Epidermal melanocyte (primary cell): ENCODE measurements at regions not wholly inside any gene's neighbourhood (a gene's known extent, or its start where the extent isn't known, plus 50 kb on each side); places are given as distances from the start of the nearest gene placed in this dataset.

Experiments
- DNase-seq: peaks from one replicate; pipeline ENCODE4 v3.0.0; 2011; ENCODE audit warnings: low spot score; ENCODE audit not compliant: insufficient read length

DNA sequence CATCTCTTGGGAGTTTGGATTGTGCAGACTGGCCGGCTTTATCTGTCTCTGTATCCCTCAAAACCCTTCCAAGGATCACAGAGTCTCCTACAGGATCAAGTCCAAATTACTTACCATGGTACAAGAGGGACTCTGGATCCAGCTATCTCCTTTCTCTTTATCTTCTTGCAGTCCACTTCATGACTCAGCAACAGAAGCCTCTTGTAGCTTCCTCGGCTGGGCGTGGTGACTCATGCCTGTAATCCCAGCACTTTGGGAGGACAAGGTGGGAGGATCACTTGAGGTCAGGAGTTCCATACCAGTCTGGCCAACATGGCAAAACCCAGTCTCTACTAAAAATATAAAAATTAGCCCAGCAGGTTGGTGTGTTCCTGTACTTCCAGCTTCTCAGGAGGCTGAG lies 189.7 kb downstream of the BCAT1 start:
- DNase-seq, result no peak

GRCh38 chr12:24756479-24757024 lies 192.3 kb downstream of the BCAT1 start:
- no peak for DNase-seq

DNA sequence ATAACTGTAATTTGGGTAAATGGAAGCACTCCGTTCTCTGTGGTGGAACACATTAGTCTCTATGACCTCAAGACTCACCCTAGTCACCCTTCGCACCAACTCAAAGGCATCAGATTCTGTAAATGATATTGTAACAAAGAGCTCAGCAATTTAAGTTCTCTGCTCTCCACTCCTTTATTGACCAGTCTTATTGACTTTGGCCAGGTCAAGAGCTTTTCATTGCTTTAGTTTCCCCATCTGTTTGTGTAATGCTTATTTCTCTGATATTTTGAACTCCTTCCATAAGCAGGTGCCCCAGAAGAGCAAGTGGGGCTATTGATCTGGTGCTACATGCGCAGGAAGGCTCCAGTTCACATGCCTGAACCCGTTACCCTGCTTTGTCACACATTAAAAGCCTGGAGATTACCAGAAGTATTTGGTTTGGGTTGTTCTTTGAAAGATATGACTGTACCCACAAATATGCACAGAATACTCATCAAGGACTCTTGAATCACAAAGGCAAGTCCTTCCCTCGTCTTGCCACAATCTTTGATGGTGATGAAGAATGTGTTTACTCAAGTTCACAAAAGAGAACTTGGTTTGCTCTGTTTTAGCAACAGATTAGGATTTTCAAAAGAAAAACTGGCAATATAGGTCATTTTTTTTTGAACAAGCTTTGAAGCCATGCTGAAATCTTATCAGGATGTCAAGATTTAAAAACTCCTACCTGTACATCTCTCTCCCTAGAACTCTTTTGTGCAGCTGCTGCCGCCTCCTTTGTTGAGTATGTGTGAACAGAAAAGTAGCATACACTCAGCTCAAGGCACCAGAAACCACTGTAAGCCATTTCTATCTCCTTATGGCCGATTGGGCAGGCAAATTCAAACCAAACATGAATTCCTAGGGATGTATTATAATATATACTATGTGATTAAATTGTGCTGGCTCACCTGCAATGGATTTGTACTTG lies 193.9 kb downstream of the BCAT1 start:
- DNase-seq, result no peak

- DNase-seq, result no peak
These were observed 196.0 kb downstream of the BCAT1 start for GRCh38 chr12:24752763-24753462.

DNA sequence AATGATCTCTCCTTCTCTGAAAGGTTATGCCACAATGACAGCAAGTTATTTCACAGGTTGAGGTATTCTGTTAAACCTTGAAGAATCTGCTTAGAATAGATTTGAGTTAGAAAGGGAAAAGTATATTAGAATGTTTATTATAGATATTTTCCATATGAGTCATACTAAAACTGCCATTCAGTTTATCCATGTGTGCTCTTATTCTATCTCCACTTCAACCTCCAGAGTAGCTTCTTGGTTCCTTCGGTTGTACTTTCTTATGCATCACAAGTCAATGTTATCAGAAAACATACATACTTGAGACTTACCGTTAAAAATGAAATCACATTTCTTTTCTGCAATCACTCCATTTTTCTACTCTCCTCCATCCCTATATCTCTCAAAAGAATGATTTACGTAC lies 197.7 kb downstream of the BCAT1 start:
- no peak for DNase-seq

DNA sequence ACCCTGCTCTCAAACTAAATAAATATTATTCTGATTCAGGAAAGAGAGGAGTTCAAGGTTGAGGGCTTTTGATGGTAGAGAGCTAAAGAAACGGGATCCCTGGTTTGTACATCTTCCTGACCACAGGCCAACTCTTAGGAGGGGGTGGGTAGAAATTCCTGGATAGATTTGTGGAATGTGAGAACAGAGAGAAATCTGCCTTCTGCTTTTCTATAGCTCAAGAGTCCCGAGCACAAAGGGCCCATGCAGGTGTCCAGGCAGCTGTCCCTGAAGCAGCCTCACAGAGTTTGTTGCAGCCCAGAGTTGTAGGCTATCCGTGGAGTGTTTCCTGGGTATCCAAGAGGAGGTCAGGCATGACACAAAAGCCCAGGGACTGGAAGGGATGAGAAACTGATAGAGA lies 198.6 kb downstream of the BCAT1 start:
- DNase-seq, result no peak

DNA sequence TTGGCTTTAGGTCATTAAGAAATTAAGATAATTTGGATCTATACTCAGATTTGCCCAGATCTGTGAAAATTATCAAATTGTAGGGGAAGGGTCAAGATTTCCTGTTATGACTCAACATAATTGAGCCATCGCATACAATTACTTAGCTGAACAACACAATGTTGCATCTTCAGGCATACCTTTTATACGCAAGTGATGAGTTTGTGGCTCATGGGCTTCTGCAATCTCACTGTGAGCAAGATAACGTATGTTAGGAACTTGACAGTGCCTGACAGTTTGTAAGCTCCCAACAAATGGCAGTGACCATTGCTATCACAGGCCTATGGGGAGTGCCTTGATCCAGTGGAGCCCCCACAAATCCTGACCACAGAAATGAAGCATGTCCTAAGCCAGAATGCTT lies 199.7 kb downstream of the BCAT1 start:
- DNase-seq, result no peak

- no peak for DNase-seq
These were observed 200.6 kb downstream of the BCAT1 start for GRCh38 chr12:24748326-24748725.

GRCh38 chr12:24746864-24747263 lies 202.0 kb downstream of the BCAT1 start:
- DNase-seq, result no peak

GRCh38 chr12:24746006-24746671 lies 202.8 kb downstream of the BCAT1 start:
- no peak for DNase-seq

- no peak for DNase-seq
These were observed 204.7 kb downstream of the BCAT1 start for GRCh38 chr12:24743941-24744793.

DNA sequence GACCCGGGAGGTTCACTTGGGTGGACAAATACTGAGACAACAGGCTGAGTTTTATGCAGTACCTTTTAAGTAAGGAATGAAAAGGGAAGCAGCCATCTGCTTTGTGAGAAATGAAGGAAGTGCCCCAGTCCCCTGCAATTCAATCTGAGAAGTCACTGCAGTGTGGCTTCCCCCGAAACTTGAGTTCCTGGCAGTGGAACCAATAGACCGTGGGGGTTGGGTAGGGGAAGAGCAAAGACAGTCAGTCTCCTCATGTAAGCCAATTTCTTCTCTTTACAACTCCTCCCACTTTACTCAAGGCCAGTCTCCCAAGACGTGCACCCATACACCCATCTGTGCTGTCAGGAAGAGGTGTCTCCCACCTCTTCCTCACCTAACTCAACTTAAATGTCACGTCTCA lies 206.5 kb downstream of the BCAT1 start:
- no peak for DNase-seq

DNA sequence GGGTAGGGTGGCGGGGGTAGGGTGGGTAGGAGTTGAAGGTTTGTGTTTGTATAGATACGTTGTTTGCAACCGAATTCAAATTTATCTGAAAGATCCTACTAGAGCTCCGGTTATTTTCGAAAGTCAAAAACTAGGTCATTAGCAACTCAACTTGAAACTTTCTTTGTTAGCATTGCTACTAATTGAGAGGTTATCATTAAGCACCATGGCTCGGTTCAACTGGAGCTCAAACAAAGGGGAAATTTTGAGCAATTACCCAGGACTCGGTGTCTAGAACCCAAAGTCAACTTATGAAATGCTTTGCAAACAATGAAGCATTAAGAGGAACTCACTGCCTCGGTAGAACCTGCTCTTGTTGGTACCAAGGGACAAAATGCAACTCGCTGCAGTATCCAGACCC lies 207.7 kb downstream of the BCAT1 start:
- DNase-seq, result no peak

GRCh38 chr12:24739106-24739779 lies 209.7 kb downstream of the BCAT1 start:
- no peak for DNase-seq

DNA sequence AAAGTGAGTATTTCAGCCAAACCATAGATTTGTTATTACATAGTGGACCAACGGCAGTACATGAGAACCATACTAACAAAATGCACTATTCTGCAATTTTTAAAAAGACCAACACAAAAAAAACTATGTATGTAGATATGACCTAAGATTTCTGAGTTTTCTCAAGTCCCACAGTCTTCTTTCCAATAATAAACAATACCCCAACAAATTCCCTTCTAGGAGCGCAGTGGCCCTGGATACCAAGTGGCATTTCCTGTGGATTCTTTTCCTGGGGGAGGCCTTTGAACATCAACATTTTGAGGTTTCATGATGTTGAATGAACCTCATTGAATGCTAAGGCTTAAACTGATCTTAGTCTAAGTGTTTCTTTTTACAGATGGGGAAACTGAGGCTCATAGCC lies 210.5 kb downstream of the BCAT1 start:
- no peak for DNase-seq

- no peak for DNase-seq
These were observed 217.3 kb downstream of the BCAT1 start for GRCh38 chr12:24731596-24731995.

DNA sequence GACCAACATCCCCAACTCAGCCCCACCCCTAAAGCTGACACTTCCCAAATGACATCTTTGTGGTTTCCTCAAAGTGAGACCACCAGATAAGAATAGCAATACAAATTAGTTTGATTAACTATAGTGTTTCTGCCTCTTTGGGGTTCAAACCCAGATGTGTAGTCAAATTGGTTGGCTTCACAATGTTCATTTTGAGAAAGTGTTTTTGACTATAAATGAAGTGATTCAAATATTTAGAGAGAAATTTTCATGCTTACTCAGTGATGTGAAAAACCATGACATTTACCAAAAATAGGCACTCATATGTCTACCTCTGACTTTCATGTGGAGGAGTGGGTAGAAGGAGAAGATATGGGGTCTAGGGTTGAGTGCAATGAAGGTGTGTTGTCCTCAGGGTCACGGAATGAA lies 218.4 kb downstream of the BCAT1 start:
- DNase-seq, result no peak

DNA sequence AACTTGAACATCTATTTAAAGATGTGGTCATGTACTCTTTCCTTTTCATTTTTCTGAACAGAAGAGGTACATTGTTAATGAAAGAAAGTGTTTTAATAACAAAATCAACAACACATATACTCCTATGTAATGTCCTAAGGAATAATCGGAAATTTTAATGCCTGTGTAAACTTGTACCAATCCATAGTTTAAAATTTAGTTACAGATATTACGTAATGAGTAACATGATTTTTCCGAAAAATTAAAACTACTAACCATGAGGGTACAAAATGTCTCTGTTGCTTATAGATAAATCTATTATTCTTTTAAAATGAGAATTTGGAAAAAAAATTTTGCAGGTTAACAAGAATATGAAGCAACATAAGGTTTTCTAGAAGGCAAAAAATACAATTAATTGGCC lies 220.1 kb downstream of the BCAT1 start:
- no peak for DNase-seq

DNA sequence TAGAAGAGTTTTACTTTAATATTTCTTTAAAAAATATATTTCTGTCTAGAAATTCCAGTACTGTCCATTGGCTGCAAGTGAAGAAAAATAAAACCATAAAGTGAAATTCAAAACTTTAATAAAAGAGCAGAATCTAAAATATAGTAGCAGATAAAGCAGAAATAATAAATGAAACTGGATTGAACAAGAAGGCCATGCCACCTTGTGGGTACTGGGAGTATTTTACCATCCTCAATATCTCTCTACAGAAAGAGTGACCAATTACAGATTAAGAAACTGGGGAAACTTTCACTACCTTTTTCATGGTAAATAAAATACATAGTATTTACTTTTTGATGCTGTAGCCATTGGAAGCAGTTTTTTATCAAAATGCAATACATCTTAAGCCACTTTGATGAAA lies 220.5 kb downstream of the BCAT1 start:
- DNase-seq, result no peak

DNA sequence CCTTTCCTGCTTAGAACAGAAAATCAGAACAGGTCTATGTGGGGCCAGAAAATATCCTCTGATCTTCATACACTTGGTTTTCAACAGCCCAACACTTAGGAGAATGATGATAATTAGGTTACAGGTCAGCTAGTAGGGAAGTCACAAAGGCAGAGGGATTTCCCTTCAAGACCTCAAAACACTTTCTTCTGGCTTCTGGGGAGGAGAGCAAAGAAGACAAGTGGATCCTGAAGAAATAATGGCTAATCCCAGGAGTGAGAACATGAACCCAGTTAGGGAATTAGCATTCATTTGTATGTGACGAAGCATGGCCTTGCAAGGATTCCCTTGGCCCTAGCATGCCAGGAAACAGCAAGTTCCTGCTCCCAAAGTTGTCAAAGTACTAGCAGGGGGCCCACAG lies 223.3 kb downstream of the BCAT1 start:
- no peak for DNase-seq
